NCI-H2107 treated with DMSO at 0.1 percent for 48 hours (cell line): ENCODE measurements at regions not wholly inside any gene's neighbourhood (a gene's known extent, or its start where the extent isn't known, plus 50 kb on each side); places are given as distances from the start of the nearest gene placed in this dataset.
A peak's percentile ranks its signal among the peaks of the same experiment; 100 is the strongest.
"Not testable (repeated sequence)": the region's sequence is repeated elsewhere in the genome, so short reads cannot be mapped to it uniquely, and the experiment has no call there.

ENCODE experiments used
- DNase-seq: peaks from one replicate; lab custom pipeline; 2025; ENCODE audit not compliant: unreplicated experiment; lab: John Stamatoyannopoulos, UW

GRCh38 chr1:212155219-212155618 lies 119.7 kb downstream of the DTL start:
- DNase-seq, result no peak

DNA sequence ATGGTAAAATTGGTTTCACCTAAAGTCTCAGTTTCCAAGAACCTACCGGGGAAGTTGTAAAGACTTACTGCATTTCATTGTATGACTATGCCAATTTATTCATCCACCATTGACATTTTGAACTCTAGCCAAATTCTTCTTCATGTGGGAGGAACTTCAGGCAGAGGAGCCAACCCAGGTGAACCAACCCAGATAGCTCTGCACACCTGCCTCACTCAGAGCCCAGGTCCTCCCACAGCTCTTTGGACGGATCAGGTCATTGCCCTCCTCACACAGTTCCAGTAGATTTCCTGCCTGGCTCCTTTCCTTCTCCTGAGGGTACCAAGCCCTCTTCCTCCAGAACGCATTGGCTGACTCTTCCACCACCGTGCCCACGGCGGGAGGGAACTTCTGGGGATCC lies 121.7 kb downstream of the DTL start:
- DNase-seq, result no peak

- DNase-seq, result no peak
Observed at GRCh38 chr1:212158912-212159796, 123.6 kb downstream of the DTL start.

GRCh38 chr1:212161231-212161781 lies 123.9 kb upstream of the PPP2R5A start:
- DNase-seq, result no peak

GRCh38 chr1:212162635-212163034 lies 122.6 kb upstream of the PPP2R5A start:
- DNase-seq, result peak; percentile 85

GRCh38 chr1:212164095-212164872 lies 120.9 kb upstream of the PPP2R5A start:
- no peak for DNase-seq

- DNase-seq, result no peak
Observed at GRCh38 chr1:212166244-212166643, 119.0 kb upstream of the PPP2R5A start.

DNA sequence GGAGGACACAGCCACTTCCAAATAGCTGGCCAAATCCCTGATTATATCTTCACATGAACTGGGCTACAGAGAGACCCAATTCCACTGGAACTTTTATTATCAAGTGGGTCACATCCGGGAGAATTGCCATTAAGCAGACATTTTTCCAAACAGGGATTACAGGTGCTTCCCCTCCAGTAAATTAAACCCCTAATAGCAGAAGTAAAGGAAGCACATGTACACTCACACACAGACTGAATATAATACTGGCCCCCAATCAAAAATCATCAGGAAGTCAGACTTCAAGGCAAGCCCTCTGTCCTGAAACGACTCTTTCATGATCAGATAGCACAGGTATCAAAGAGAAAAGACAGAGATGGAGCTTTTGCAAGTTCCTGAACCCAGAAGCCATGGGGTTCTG lies 118.6 kb upstream of the PPP2R5A start:
- no peak for DNase-seq

DNA sequence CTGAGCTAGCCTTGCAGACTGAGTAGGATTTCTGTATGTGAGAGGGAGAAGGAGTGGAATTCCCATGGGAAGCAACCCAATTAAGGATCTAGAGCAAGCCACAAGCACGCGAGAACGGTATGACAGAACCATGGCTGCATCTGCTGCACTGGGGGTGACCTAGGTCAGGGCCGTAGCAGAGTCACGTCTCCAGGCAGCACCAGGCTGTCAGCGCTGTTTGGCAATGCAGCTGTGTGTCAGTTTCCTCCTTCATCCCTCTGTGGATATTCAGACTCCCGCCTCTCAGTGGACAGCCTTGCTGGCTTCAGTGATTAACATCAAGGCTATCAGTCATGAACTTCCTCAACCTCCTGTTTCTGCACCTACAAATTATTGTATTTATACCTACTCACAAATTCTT lies 118.1 kb upstream of the PPP2R5A start:
- peak; percentile 74 for DNase-seq

- DNase-seq, result no peak
Observed at GRCh38 chr1:212173567-212173966, 111.6 kb upstream of the PPP2R5A start.

DNA sequence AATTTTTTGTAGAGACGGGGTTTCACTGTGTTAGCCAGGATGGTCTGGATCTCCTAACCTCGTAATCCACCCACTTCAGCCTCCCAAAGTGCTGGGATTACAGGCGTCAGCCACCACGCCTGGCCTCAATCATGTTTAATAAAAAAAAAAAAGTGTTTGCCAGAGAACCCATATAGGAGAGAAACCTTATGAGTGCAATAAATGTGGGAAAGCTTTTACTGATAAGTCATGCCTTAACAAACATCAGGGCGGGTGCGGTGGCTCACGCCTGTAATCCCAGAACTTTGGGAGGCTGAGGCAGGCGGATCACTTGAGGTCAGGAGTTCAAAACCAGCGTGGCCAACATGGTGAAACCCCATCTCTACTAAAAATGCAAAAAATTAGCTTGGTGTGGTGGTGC lies 110.9 kb upstream of the PPP2R5A start:
- DNase-seq, result not testable (repeated sequence)

DNA sequence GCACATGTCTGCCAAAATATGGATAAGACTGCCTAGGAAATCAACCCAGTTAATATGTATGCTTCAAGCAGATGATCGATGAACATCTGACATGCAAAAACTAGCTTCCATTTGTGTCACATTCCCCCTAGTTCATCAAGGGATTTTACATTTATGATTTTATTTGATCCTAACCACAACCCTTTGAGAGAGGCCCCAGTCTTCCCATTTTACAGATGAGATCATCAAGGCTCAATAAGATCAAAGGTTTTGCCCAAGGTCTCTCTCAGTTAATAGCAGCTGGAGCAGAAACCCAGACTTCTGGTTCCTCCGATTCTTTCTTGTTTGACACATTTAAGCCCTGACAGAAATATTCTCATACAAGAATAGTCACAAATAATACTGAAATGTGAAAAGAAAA lies 107.7 kb upstream of the PPP2R5A start:
- no peak for DNase-seq

DNA sequence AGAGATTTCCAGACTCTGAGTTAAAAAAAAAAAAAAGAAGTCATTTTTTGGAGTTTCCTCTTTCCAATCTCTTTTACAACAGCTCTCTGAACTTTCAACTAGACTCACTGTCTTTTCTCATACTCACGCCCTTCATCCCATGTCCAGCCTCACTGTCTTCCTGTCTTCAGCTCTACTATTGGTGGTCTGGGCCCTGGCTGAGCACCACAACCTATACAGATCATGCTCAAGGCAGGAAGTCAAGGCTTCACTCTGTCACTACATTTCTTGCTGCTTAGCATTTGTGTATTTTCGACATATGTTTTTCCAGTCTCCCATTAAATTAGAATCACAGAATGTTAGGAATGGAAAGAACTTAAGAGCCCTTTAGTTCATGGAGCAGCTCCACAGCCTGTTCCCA lies 106.4 kb upstream of the PPP2R5A start:
- DNase-seq, result no peak

- no peak for DNase-seq
Observed at GRCh38 chr1:212179394-212180076, 105.7 kb upstream of the PPP2R5A start.

GRCh38 chr1:212181015-212181882 lies 104.0 kb upstream of the PPP2R5A start:
- DNase-seq, result no peak

GRCh38 chr1:212182171-212182570 lies 103.0 kb upstream of the PPP2R5A start:
- no peak for DNase-seq

- DNase-seq, result no peak
Observed at GRCh38 chr1:212182579-212182978, 102.6 kb upstream of the PPP2R5A start.

- peak; percentile 58 for DNase-seq
Observed at GRCh38 chr1:212186427-212187207, 98.6 kb upstream of the PPP2R5A start.

DNA sequence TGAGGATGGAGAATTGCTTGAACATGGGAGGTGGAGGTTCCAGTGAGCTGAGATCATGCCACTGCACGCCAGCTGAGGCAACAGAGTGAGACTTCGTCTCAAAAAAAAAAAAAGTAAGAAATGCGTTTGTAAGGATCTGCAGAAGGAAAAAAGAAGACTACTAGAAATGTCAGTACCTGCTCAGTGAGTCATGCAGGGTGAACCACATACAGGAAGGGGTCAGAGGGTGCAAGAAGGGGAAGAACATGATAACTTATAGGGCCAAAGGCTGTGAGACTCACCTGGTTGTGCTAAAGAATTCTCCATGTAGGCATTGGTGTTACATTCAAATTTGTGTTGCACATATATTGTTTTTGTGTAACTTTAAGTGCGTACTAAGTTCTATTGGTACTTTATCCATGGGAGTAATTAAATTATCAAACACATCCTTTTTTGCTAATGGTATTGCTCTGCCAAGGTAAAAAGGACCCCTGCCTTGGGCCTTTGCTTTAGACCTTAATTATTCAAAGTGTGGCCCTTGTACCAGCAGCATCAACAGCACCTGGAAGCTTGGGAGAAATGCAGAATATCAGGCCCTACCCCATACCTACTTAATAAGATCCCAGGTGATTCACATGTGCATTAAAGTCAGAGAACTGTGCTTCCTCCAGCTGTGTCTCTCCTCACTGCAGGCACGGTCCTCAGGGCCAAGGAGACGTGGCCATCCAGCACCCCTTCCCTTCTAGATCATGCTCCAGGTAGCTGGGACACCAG lies 96.4 kb upstream of the PPP2R5A start:
- DNase-seq, result no peak
